ENCODE measurements at regions not wholly inside any gene's neighbourhood (a gene's known extent, or its start where the extent isn't known, plus 50 kb on each side); places are given as distances from the start of the nearest gene placed in this dataset.
"Not testable (repeated sequence)": the region's sequence is repeated elsewhere in the genome, so short reads cannot be mapped to it uniquely, and the experiment has no call there.

- no peak for DNase-seq (ENCODE audit: low read depth in 1 of 2, low spot score in 1 of 2)
Measured at GRCh38 chr4:24369507-24370029, 214.8 kb downstream of the DHX15 start.

DNA sequence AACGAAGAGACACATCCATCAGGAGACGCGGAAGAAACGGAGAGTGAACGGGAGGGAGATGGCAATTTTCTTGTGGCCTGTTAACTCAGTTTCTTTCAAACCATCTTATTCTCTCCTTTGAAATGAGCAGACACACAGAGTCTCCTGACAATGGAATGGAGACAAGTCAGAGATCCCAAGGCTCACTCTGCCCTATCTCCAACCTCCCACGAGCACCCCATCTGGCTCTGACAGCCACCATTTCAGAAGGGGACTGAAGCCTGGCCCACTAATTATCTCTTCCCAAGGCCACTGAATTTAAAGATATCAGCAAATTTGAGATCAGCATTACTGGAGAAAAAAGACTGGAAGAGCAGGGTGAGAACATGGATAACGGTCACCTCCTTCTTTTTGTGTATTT, 215.6 kb downstream of the DHX15 start:
- DNase-seq (ENCODE audit: low read depth in 1 of 2, low spot score in 1 of 2): no peak

DNA sequence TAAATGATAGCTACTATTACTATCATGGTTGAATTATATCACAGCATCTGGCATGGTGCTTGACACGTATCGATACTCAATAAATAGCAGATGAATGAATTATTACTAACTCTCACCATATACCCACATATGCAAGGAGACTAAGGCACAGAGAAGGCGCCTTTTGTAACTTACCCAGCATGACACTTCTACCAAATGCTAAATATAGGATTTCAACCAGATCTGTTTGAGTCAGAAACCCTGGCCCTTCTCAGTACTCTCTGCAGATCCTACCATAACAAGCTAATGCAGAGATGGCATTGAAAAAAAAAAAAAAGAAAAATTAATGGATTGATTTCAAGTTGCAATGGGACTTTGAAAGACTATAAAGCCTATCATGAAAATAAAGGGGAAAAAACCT, 219.5 kb downstream of the DHX15 start:
- DNase-seq (ENCODE audit: low read depth in 1 of 2, low spot score in 1 of 2): no peak

DNA sequence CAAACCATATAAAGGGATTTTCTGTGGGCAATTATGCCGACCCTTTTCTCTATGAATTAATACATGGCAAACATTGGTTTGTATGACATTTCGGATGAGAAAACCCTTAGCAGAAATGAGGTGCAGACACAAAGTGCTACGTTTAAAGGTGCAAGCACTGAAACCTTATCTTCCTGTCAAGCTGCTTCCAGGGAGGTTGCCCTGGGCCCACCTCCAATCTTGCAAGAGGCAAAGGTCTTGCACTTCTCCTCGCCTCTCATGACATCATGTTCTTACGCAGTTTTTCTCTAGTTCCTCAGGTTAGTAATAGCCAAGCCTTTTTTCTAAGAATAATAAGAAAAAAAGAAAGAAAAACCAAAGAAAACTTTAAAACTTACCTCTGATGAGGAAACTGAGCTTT, 220.1 kb downstream of the DHX15 start:
- no peak for DNase-seq (ENCODE audit: low read depth in 1 of 2, low spot score in 1 of 2)

DNA sequence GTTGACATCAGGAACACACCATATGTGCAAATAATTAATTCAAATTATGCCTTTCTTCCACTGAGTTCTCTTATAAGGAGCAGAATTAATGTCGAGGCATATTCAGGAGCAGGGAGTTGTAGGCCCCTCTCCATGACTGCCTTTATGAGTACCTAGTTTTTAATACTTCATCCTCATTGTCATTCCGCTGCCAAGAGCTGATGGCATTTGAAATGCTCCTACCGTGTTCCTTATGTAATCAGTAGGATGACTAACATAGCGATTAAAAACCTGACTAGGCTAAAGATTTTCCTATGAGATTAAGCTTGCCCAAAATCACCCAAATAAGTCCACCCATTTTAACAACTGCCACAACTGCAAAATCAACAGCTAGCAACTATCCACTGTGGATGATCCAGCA, 220.6 kb downstream of the DHX15 start:
- no peak for DNase-seq (ENCODE audit: low read depth in 1 of 2, low spot score in 1 of 2)

GRCh38 chr4:24352112-24352511, 232.2 kb downstream of the DHX15 start:
- DNase-seq (ENCODE audit: low read depth in 1 of 2, low spot score in 1 of 2): no peak

DNA sequence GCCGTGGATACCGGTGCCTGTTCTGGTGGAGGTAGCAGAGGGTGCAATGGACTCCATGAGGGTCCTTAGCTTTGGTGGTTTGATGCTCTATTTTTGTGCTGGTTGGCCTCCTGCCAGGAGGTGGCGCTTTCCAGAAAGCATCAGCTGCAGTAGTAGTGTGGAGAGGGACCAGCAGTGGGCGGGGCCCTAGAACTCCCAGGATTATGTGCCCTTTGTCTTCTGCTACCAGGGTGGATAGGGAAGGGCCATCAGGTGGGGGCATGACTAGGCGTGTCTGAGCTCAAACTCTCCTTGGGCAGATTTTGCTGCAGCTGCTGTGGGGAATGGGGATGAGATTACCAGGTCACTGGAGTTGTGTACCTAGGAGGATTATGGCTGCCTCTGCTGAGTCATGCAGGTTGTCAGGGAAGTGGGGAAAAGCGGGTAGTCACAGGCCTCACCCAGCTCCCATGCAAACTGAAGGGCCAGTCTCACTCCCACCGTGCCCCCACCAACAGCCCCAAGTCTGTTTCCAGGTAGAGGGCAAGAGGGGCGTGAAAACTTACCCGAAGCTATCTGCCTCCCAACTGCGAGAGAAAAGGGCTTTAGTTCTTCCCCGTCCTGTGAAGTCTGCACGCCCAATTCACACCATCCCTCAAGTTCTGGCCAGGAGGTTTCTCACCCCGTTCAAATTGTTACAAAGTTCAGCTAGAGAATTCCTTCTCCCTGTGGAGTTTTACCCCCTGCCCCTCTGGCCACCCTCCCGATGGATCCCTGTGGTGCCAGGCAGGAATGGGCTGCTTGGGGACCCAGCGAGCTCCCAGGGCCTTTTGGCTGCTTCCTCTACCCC, 235.0 kb downstream of the DHX15 start:
- DNase-seq (ENCODE audit: low read depth in 1 of 2, low spot score in 1 of 2): not testable (repeated sequence)

DNA sequence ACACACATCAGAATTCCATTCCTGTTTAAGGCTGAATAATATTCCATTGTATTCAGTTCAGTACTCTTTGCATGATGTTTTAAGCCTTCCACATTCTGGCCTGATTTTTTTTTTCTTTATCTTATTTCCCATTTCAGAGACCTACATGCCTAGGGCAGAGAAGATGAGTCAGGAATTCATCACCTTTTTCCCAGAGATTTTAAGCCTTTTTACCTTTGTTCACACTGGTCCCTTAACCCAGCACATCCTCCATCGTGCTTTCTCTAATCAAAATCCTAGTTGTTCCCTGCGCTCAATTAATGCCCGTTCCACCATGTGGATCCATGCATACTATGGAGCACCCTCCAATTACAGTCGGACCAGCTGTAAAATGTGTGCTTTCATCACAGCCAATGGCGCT, 245.1 kb downstream of the DHX15 start:
- DNase-seq (ENCODE audit: low read depth in 1 of 2, low spot score in 1 of 2): no peak

DNA sequence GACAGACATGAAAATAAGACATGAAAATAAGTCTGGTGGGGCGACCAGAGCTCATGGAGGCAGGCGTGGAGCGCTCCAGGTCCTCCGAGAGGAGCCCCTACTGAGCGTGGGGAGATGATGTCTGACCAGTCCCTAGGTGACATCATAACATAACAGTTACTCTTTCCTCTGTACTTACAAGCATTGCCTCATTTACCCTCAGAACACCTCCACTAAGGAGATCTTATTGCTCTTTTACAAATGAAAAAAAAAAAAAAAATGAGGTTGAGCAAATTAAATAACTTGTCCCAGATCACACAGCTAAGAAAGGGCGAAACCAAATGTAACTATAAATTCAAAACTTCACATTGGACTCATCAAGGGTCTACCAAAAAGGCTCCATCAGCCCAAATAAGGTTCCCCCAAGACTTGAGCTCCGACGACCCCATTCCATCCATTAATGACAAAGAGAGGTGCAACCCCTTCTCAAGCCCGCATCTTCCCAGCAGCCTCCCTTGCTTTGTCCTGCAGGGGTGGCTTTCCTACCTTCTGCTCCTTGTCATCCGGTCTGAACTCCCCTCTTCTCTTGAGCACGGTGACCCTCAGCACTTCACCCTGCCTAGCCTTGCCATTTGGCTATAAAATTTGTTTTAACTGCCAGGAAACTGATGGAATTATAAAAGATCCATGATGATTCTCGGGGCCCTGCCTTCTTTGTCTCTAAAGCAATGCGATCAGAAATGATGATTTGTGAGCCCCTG, 246.7 kb downstream of the DHX15 start:
- no peak for DNase-seq (ENCODE audit: low read depth in 1 of 2, low spot score in 1 of 2)

DNA sequence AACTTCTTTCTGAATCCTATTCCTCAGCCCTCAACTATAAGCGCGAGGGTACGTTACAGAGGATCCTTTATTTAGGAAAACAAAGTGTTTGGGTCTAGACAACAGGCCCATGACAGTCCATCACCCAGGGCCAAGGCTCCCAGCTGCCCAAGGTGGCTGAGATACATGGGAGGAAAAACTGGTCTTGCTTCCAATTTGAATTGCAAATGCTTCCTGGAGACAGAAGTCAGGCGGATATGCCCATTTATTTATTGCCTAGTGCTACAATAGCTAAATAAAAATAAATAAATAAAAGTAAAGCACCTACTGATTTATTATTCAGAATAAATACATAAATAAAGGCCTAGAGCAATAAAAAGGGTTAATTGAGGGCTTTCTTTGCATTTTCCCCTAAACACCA, 248.7 kb downstream of the DHX15 start:
- DNase-seq (ENCODE audit: low read depth in 1 of 2, low spot score in 1 of 2): no peak

- no peak for DNase-seq (ENCODE audit: low read depth in 1 of 2, low spot score in 1 of 2)
Measured at GRCh38 chr4:24334906-24335305, 249.4 kb downstream of the DHX15 start.

GRCh38 chr4:24330573-24330972, 253.8 kb downstream of the DHX15 start:
- DNase-seq (ENCODE audit: low read depth in 1 of 2, low spot score in 1 of 2): no peak

DNA sequence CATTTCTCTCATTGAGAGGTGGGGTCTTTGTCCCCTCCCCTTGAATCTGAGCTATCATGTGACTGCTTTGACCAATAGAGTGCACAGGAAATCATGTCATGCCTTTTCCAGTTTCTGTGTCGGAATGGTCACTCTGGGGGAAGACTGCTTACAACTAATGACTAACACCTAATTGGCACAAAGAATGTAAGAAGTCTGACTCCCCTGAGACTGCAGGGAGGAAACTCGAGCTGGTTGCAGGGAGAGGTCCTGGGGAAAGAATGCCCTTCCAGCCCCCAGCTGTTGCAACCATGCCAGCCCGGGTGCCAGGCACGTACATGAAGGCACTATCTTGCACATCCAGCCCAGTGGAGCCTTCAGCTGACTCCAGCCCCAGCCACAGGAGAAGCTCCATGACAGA, 254.2 kb downstream of the DHX15 start:
- no peak for DNase-seq (ENCODE audit: low read depth in 1 of 2, low spot score in 1 of 2)

DNA sequence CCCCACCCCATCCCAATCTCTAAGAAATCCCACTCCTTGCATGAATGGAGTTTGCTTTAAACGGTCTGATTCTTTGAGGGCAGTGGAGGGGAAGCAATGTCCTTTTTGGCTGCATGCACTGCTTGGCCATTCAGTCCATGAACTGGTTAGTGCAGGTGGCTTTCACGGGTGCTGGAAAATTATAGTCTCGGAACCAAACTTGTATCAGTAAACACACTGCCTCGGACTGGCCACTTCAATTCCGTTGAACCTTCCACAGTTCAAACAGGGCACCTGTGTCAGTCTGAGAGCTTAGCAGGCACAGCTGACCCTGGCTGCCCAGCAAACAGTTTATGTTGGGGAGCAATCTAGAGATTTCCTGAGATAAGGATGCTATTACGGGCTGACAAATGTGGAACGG, 255.6 kb downstream of the DHX15 start:
- no peak for DNase-seq (ENCODE audit: low read depth in 1 of 2, low spot score in 1 of 2)

GRCh38 chr4:24328310-24328709, 256.0 kb downstream of the DHX15 start:
- no peak for DNase-seq (ENCODE audit: low read depth in 1 of 2, low spot score in 1 of 2)

GRCh38 chr4:24322995-24323394, 261.4 kb downstream of the DHX15 start:
- no peak for DNase-seq (ENCODE audit: low read depth in 1 of 2, low spot score in 1 of 2)

- no peak for DNase-seq (ENCODE audit: low read depth in 1 of 2, low spot score in 1 of 2)
Measured at GRCh38 chr4:24322511-24322910, 261.8 kb downstream of the DHX15 start.

- DNase-seq (ENCODE audit: low read depth in 1 of 2, low spot score in 1 of 2): no peak
Measured at GRCh38 chr4:24321616-24322015, 262.7 kb downstream of the DHX15 start.

DNA sequence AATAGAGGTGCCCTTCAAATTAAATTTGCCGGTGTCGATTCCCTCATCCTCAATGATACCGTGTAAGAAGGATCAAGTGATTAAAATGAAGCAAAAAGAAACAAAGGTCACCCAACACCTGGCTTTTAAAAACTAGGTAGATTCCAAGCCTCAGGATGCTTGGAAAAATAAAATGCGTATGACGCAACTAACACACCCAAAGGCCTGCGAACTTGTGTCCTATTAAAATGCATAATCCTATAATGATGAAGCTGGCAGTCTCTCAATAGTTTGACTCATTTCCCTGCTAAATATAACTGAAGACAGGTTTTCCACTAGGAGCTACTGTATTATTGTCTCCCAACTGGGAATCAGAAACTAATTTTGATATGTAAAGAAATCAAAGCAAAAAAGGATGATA, 263.2 kb downstream of the DHX15 start:
- DNase-seq (ENCODE audit: low read depth in 1 of 2, low spot score in 1 of 2): no peak

GRCh38 chr4:24319387-24319786, 265.0 kb downstream of the DHX15 start:
- no peak for DNase-seq (ENCODE audit: low read depth in 1 of 2, low spot score in 1 of 2)

DNA sequence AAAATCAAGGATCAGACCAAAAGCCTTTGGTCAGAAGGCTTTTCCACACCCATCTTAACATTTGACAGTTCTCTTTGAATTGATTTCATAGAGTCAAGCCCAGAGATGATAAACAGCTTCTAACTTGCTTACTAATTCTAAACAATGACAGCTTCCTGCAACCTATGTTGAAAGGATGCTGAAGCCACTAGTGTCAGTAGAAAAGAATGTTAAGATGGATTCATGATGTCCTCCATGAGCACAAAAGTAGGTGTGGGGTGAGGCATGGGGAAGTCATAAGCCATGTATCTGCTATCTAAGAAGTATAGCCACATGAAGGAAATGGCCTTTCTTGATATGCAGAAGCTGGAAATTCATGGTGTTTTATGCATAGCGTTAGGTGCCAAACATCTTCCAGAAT, 269.3 kb downstream of the DHX15 start:
- DNase-seq (ENCODE audit: low read depth in 1 of 2, low spot score in 1 of 2): no peak

- no peak for DNase-seq (ENCODE audit: low read depth in 1 of 2, low spot score in 1 of 2)
Measured at GRCh38 chr4:24312261-24312913, 272.0 kb downstream of the DHX15 start.
